Superior temporal gyrus (tissue), 1 donor: ENCODE measurements at regions not wholly inside any gene's neighbourhood (a gene's known extent, or its start where the extent isn't known, plus 50 kb on each side); places are given as distances from the start of the nearest gene placed in this dataset.
A peak's percentile ranks its signal among the peaks of the same experiment; 100 is the strongest.

ENCODE experiments used
- DNase-seq: peaks from one replicate; pipeline ENCODE4 v3.0.0-alpha.2; 2016; ENCODE audit errors: extremely low spot score

DNA sequence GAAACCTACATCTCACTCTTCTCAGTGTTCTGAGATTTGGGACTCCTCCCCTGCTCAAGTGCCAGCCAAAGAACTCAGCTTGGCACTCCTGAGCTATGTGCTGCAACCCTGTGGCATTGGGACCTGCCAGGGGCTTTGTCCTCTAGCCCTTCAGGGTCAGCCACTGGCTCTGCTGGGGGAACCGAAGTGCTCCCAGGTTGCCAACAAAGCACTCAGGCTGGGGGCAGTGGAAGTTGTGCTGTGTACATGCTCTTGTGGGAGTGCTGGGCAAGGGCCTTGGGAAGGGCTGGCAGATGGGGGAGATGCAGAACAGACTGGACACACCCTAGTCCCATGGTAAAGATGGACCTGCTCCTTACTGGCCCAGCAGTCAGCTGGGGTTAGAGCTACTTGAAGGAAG, 498.6 kb downstream of the CAAP1 start:
- DNase-seq: no peak

DNA sequence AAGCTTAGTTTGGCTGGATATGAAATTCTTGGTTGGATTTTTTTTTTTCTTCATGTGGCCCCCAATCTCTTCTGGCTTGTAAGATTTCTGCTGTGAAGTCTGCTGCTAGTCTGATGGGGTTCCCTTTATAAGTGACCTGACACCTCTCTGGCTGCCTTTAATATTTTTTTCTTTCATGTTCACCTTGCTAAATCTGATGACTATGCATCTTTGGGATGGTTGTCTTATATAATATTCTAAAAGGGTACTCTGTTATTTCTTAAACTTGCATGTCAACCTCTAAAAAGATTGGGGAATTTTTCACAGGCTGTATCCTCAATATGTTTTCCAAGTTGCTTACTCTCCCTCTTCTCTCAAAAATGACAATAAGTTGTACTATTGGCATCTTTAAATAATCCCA, 500.0 kb downstream of the CAAP1 start:
- DNase-seq: no peak

DNA sequence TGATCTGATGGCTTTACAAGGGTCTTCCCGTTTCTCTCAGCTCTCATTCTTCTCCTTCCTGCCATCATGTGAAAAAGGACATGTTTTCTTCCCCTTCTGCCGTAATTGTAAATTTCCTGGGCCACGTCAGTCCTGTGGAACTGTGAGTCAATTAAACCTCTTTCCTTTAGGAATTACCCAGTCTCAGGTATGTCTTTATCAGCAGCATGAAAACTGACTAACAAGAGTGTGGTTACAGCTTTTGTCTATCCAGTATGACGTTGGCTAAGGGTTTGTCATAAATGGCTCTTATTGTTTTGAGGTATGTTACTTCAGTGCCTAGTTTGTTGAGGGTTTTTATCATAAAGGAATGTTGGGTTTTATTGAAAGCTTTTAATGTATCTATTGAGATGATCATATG, 501.6 kb downstream of the CAAP1 start:
- DNase-seq: no peak

DNA sequence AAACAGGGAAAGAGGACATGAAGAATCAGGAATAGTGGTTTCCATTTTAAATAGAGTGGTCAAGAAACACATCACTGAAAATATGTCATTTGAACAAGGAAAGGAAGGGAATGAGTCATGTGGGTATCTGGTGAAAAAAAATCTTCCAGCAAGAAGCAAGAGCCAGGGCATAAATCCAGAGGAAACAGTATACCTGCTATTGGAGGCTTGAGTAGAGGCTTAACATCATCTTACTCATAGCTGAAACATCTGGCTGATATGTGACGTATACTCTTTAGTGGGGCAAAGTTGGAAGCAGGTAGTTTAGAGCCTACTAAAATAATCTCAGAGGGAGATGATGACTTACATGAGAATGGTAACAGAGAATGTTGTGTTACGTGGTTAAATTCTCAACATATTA, 517.2 kb downstream of the CAAP1 start:
- DNase-seq: no peak

DNA sequence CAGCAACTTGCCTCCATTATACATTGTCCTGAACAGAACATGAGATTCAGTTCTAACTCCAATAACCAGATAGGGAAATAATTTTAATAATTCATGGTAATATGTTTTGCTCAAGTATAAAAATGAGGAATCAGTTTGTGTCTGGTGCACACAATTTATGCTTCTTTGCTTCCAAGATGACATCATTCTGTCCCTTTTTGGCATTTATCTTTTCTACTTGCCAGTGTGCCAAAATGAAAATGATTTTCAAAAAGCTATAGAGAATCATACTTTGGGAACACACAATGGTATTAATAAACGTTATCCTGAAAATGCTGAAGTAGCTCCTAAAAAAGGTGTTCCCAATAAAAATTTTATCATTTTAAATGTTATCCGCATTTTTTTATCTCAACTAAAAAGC, 519.0 kb downstream of the CAAP1 start:
- DNase-seq: no peak

DNA sequence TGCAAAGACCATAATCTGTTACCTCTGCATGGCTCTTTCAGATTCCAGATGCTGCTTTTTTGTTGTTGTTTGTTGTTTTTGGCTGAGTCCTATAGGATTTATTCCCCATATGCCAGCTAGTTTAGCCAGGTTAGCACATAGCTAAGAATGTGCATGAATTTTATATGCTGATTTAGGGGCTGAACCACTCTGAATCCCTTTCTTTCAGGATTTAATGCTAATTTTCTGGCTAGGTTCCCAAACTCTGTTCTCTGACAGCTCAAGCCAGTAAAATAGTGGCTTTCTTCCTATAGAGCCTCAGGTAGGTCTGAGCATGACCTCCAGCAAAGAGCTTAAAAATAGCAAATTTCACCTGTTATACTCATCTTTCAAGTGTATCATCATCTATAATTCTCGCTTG, 521.4 kb downstream of the CAAP1 start:
- DNase-seq: no peak

DNA sequence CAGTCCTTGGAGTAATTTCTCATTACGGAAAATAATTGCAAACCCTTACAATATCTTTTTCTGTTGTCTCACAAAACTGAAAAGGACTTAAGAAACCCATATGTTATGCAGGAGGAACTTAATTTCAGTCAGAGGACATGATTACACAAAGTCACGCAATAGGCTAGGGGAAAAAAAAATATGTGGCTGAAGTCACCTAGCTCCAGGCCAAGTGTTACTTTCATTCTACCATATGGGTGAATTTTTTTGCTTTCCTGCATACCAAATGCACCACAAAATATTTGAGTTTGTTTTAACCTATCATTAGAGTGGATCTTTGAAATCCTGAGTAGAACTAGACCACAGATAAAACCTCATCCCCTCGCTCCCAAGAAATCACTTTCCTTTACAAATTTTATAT, 523.5 kb downstream of the CAAP1 start:
- DNase-seq: no peak

DNA sequence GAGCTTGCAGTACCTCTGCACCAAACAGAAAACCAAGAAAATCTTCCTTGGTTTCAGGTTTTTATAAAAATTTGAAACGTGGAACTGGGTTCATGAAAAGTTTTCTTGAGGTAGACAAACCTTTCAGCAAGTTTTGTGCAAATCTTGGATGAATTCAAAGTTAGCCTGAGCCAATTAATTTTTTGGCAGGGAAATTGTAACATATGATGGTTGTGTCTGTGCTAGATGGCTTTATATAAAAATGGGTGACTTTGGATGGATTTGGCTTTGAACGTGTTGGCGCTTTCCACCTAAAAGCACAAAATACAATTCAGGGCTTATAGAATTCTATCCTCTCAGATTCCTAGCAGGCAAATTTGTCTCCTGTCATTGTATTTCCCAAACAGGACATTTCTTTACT, 524.4 kb downstream of the CAAP1 start:
- no peak for DNase-seq

DNA sequence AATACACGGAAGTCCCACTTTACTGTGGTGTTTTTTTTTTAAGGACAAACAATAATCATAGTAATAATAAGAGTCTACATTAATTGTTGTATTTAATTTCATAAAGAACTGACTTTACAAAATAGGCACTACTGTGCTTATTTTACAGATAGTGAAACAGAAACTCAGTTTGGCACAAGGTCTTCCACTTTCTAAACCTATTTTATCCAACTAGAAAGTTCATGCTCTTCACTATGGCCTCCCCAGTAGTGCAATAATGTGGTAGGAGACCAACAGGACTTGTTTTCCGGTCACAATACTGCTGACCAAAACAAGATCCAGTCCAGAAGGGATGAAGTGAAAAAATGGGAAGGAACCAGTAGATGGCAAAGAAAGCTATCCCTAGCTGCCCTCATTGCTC, 531.6 kb downstream of the CAAP1 start:
- DNase-seq: no peak

DNA sequence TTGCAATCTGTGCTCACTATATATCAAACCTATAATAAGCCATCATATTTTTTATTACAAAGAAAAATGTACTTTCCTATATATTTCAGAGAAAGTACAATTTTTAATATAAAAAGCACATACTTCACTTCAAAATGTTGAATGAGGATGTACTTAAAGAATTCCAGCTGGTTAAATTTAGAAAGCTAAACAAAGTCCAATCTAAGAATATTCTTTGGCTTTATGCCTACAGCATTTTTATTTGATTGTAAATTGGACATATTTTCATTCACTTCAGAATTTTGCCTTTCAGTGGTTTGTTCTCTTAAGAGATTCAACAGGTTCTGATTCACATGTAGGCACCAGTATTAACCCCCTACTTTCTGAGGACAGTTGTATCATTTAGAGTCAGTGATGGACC, 533.8 kb downstream of the CAAP1 start:
- DNase-seq: no peak

DNA sequence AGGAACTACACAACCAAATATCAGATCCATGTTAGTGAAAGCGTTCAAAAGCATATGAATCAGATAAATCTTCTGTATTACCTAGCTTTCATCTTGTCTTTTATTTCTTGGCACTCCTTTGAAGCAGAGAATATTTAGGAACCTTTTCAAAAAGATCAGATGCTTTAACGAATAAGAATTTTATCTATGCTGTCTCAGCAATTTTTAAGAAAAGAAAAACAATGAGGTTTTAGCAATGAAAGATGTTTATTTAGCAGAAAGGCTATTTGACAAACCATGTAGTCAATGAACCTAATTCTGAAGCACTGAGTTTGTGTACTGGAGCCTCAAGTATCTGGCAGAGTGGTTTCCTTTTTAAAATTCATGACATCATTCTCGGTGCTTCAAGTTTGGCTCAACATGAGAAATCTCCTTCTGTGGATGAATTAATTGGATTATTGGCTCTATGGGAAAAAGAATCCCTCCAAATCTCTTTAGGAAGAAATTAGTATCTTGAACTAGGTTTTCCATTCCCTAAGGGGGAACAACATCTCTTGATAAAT, 534.7 kb downstream of the CAAP1 start:
- no peak for DNase-seq

DNA sequence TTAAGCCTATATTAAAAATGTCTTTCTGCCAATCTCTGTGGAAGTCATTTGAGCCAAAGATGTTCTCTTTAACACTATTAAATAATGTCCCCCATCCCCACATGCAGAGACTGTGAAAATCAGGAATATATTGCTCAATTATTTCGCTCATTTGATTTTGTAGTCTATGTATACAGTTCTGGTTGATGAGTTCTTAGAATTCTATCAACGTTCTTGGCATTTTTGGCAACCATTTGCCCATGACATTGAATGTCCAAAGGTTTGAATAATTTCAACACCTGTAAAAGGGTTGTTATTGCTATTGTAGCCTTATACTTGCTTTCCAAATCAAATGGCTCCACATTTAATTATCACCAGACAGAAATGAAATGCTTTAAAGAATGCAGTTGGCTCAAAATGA, 536.1 kb downstream of the CAAP1 start:
- no peak for DNase-seq

DNA sequence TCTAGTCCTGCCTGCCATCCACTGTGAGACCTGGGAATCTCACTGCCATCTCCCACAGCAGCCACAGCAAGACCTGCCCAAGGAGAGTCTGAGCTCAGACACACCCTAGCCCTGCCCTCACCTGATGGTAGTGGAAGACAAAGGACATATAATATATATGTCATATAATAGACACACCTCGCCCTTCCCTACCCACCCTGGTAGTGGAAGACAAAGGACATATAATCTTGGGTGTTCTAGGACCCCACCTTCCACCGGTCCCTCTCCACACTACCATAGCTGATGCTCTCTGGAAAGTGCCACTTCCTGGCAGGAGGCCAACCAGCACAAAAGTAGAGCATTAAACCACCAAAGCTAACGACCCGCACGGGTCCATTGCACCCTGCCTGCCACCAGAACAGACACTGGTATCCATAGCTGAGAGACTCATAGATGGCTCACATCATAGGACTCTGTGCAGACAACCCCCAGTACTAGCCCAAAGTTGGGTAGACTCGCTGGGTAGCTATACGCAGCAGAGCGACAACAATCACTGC, 545.6 kb downstream of the CAAP1 start:
- DNase-seq: no peak

DNA sequence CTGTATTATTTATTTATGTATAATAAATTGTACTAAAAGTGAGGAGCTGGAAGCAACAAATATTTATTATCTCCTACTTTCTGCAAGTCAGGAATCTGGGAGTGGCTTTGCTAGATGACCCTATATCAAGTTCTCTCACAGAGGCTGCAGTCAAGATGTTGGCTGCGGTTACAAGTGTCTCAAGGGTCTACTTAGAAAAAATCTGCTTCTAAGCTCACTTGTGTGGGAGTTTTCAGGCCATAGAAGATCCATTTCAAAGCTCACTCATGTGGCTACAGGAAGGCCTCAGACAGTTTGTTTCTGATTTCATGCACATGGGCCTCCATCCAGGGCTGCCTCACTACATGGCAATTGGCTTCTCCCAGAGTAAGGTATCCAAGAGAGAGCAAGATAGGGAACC, 551.1 kb downstream of the CAAP1 start:
- no peak for DNase-seq

DNA sequence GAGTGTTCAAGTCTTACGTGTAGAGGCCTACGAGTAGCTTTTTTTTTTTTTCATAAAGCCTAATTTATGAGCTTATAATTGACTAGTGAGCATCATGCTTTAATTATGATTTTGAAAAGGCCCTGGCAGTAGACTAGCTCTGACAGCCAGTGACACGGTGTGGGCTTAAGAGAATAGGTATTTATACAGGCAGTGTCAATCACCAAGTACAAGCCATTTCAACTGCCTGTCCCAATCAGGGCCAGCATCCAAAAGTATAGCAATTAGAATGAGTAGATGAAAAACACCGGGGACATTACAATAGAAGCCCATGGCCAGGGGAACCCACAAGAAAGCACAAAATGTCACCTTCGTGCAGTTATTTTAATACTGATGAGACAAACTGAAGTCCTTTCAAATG, 552.8 kb downstream of the CAAP1 start:
- DNase-seq: no peak

DNA sequence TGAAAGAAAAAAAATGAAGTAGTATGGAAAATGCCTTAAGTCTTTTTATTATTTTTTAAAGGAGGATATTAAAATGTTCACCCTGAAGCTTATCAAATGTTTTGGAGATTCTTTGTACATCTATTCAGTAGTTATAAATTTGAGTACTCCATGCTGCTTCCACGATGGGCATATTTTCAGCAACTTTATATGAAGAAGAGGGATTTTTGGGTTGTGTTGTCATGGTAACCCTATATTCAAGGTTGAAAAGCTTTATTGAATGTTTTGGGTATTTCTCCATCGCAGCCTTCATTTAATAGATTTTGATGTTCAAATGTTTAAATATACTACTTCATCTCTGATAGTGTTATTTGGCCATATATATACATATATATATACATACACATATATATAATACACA, 557.5 kb downstream of the CAAP1 start:
- DNase-seq: no peak

DNA sequence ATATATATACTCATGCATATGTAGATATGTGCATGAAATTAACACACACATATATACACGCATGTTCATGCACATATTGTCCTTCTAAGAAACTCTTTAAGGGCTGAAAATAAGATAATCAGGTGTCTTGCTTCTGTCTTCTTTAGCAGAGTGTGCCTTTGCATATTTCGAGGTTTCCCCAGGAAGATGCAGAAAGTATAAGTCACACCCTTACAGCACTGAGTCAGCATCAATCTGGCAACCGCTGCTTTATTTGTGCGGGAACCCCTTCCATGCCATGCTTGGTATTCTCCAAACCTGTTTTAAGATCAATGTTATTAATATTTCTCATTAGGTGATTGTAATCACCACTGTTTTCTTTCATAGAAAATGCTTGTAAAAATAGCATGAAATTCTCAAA, 557.9 kb downstream of the CAAP1 start:
- DNase-seq: no peak

DNA sequence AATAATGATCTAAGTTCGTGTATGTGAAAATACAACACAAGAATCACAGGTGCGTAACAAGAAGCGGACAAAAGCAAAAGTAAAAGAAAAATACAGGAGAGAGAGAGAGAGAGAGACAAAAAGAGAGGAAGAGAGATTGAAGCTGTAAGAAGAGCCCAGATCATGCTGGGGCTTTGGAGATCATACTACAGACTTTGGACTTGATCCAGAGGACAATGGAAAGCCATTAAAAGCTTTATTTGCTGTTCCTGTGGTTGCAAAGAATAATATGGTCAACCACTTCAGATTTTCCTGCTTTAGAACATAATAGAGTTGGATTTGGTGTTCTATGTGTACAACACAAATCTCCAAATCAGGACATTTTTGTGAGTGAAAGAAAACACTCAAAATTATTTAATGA, 561.4 kb downstream of the CAAP1 start:
- DNase-seq: no peak

DNA sequence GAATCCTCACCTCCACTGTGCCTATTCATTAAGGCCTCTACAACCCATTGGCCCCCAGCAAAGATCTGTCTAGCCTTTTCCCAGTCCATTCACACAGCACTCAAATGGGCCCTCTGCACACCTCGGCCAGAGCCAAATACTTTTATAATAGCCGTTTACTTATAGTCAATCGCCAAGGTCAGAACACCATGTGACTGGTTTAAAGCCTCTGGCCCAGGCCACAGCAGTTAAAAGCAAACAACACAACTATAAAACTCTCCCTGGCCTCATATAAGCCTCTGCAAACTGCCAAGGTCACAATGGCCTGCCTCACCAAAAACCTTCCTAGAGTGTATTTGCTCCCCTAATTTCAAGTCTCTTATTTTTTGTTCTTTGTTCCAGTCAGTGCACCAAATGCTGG, 562.6 kb downstream of the CAAP1 start:
- no peak for DNase-seq

DNA sequence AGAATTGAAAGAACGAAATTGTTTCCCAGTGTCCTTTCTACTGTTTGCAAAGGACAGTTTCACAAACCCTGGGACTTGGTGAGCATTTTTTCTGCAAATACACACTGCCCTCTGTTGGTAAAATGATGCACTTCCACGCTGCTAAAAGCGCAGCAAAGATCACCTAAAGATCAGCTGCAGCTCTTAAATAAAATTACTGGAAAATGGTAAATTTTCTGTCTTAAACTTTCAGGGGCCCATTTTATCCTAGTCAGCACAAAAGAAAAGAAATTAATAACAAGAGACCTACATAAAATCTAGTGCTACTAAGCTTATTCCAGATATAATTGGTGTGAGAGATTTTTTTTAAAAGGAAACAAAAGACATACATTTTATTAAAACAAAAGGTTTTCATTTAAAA, 566.0 kb downstream of the CAAP1 start:
- peak; percentile 90 for DNase-seq

DNA sequence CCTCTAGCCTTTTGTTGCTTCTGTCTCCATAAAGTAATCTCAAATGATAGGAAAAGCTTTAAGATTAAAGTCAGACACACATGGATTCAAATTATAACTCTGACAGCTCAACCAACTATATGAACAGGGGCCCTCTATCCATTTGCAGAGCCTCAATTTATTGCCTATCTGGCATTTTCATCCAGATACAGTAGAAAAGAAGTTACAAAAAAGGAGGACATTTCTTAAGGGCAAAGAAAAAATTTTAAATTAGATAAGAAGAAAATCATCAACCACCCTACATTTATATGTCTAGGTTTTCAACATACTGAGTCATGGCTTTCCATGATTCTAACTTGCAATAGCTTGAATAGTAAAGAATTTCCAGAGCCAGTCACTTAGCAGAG, 567.2 kb downstream of the CAAP1 start:
- no peak for DNase-seq

DNA sequence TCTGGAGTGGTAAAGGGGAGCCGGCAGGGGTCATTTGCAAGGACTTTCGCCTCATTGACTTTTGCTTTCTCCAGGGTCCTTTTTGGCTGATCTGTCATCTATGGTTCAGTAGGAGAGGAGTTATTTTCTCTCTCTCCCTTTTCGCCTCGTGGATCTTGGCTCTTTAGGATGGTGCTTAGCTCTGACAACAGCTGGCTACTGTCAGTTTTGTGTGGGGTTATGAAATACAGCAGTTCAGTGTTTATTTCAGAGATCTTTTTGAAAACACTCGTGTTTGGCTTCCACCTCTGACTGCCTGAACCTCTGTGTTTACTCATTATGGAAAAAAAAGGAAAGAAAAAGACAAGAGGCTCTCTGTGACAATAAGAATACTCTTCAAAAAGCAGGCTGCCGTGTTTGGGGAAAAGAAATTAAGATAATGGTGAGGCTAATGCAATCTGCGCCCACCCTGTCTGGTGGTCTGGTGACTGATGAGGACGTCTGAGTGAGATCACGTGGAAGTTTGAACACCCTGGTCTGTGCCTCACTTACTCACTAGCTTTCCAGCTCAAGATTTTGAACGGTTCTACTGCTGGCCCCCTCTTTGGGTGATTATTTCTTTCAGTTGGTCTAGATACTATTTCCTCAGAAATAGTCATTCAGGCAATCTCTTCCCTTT, 567.7 kb downstream of the CAAP1 start:
- DNase-seq: no peak

DNA sequence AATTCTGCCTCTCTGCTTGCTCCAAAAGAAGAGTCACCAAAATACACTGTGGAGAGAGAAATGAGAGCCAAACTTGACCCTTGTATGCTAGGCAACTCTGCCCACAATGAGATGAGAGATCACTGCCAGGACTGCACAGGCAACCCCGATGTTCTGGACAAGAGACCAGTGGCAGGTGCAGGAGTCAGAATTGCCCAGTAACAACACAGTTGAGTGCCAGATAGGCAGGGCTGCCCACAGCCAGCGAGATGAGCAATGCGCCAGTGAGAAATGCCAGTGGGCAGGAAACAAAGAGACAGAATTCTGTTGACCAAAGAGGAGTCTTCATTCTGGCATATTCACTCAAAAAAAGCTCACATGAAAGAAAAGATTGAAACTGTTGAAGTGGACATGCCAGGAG, 570.7 kb downstream of the CAAP1 start:
- DNase-seq: no peak

DNA sequence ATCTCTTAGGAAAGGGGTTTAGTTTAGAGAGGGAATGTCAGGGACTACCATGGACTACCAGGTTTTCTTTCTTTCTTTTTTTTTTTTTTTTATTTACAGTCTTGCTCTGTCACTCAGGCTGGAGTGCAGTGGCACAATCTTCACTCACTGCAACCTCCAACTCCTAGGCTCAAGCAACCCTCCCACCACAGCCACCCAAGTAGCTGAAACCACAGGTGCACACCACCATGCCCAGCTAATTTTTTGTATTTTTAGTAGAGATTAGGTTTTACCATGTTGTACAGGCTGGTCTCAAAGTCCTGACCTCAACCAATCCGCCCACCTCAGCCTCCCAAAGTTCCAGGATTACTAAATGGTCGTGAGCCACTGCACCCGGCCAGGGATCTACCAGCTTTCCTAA, 572.7 kb downstream of the CAAP1 start:
- DNase-seq: no peak
